ENCODE measurements at regions not wholly inside any gene's neighbourhood (a gene's known extent, or its start where the extent isn't known, plus 50 kb on each side); places are given as distances from the start of the nearest gene placed in this dataset.

DNA sequence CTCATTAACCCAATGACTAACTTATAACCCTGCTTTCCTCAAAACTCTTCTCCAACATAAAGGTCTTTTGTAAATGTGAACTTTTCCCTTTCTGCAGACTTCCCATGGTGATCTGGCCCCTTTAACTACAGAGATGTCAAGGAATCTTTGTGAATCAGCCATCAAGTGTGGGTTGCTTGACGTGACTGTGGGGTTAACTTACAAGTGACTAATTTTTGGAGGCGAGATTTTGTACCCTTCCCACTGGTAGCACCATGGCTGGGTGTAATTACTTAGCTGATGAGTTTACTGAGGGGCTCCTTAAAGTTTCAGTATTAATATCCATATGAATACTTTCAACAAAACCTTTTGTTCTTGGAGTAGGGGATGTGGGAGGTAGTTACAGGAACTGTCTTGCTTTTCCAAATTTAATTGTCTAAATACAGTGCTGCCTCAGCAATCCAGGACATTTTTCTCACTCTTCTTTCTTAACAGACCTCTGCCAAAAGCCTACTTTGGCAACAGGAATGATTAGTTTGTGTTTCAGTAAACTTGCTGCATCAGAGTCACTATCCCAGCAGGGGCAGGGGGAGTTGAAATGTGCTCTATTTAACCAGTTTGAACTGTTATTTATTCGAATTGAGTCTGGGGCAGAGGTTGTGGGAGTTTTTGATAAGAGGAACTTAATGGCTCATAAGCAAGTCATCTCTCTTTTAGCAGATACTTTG, 217.3 kb upstream of the FGGY start:
- no peak overlapping the region for H3K4me3 ChIP-seq (ENCODE audit: low read depth, poor library complexity, severe bottlenecking)
- DNase-seq (ENCODE audit: low spot score in 2 of 2): no peak
- TF ChIP-seq POLR2A (IDR thresholded peaks at IDR 0.05): no peak
- TF ChIP-seq, protein P1, sequence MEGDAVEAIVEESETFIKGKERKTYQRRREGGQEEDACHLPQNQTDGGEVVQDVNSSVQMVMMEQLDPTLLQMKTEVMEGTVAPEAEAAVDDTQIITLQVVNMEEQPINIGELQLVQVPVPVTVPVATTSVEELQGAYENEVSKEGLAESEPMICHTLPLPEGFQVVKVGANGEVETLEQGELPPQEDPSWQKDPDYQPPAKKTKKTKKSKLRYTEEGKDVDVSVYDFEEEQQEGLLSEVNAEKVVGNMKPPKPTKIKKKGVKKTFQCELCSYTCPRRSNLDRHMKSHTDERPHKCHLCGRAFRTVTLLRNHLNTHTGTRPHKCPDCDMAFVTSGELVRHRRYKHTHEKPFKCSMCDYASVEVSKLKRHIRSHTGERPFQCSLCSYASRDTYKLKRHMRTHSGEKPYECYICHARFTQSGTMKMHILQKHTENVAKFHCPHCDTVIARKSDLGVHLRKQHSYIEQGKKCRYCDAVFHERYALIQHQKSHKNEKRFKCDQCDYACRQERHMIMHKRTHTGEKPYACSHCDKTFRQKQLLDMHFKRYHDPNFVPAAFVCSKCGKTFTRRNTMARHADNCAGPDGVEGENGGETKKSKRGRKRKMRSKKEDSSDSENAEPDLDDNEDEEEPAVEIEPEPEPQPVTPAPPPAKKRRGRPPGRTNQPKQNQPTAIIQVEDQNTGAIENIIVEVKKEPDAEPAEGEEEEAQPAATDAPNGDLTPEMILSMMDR (IDR thresholded peaks at IDR 0.05): no peak
- intact Hi-C loops (cut with DNase I; ENCODE audit: low total_unique reads): no loop called here
- 30 to 39% methylated on average over 3 of the region's 3 CpGs for WGBS, 2 donors

DNA sequence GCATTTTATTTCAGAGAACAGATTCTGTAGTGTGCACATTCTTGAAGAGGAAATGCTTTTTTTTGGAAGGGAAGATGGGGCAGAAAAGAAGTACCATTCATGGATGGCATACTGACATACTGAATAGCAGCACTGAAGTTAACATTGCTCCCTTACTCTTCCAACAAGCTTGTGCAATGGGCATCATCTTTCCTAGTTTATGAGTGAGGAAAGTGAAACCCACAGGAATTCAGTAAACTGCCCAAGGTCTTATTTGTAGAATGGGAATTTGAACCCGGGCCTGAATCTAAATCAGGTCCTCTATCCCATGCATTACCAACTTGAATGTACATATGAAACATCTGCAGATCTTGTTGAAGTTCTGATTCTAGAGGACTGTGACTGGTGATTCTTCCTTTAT, 215.7 kb upstream of the FGGY start:
- H3K4me3 ChIP-seq (ENCODE audit: low read depth, poor library complexity, severe bottlenecking): no peak overlapping the region
- TF ChIP-seq, protein P1 (IDR thresholded peaks at IDR 0.05): no peak
- no peak for TF ChIP-seq POLR2A (IDR thresholded peaks at IDR 0.05)
- no peak for DNase-seq (ENCODE audit: low spot score in 2 of 2)
- intact Hi-C loops (cut with DNase I; ENCODE audit: low total_unique reads): no loop called here
- 100% methylated on average over 1 of the region's 1 CpG for WGBS, 2 donors

DNA sequence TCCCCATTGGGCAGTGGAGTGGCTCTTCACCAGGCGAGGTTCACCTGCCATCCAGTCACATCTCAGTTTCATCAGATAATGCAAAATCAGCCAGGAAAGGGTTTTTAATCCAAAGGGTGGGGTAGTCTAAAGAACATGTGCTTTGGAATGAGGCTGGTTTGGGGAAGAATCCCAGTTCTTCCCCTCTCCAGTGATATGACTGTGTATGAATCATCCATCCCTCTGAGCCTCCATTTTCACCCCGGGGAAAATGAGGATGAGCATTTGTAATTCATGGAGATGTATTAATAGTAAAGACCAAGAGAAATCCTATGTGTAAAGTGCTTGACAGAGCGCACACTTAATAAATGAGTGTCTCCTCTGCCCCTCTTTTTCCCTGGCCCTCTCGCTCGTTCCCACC, 215.1 kb upstream of the FGGY start:
- intact Hi-C loops (cut with DNase I; ENCODE audit: low total_unique reads): no loop called here
- WGBS, 2 donors: 80 to 86% methylated on average over 5 of the region's 5 CpGs
- no peak overlapping the region for H3K4me3 ChIP-seq (ENCODE audit: low read depth, poor library complexity, severe bottlenecking)
- TF ChIP-seq POLR2A (IDR thresholded peaks at IDR 0.05): no peak
- TF ChIP-seq, protein P1 (IDR thresholded peaks at IDR 0.05): no peak
- DNase-seq (ENCODE audit: low spot score in 2 of 2): no peak

DNA sequence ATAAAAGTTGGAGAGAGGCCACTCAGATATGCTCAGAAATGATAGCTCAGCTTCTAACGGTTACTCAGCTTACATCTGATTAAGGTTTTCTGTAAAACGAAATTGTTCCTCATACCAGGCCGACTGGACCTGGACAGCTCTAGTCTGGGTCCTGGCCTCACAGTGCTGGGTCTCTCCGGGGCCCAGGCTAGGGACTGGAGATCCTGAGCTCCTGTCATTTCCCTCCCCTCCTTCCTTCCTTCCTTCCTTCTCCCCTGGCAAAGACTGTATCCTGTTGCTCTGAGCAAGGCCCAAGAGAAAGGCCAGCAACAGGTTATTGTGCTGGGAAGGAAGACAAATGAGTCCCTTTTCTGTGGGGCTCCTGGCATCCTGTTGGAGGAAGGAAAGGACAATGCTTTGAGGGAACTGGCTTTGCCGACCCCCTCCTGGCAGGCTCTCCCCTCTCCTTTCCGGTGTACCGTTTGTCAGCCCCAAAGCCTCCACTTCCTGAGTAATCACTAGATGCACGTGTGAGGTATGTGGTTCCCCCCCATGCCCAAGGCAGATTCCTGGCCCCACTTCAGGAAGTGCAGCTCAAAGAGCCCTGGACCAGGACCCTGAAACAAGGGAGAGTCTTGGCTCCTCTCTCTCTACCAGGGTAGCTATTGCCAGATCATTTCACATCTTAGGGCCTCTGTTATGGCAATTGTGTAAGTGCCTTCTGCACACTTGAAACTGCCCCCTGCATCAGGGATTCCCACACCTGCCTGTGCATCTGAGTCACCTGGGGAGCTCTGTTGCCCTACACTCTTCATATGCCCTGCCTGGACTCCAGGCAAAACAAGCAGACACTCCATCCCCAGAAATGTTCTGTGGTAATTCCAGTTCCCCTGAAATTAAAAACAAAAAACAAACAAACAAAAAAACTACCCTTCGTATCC, 212.7 kb upstream of the FGGY start:
- intact Hi-C loops (cut with DNase I; ENCODE audit: low total_unique reads): no loop called here
- no peak for DNase-seq (ENCODE audit: low spot score in 2 of 2)
- 61 to 64% methylated on average over 9 of the region's 9 CpGs for WGBS, 2 donors
- H3K4me3 ChIP-seq (ENCODE audit: low read depth, poor library complexity, severe bottlenecking): no peak overlapping the region
- TF ChIP-seq, protein P1 (IDR thresholded peaks at IDR 0.05): no peak
- no peak for TF ChIP-seq POLR2A (IDR thresholded peaks at IDR 0.05)

DNA sequence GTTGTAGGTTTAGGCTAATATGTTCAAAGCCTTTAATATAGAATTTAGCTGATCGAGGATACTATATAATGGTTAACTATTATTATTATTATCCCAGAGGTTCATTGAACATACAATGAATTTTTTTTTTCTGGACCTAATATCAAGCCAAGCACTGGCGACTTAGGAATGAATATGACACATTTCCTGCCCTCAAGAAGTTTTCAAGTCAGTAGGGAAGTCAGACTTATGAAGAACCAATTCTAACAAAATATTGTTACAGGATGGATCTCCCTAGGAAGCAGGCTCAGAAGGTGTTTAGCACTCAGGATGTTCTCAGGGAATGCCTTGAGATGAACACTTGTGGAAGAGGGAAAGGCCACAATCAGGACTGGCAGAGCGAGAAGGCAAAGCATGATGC, 211.8 kb upstream of the FGGY start:
- DNase-seq (ENCODE audit: low spot score in 2 of 2): no peak
- TF ChIP-seq, protein P1 (IDR thresholded peaks at IDR 0.05): no peak
- no peak for TF ChIP-seq POLR2A (IDR thresholded peaks at IDR 0.05)
- H3K4me3 ChIP-seq (ENCODE audit: low read depth, poor library complexity, severe bottlenecking): no peak overlapping the region
- intact Hi-C loops (cut with DNase I; ENCODE audit: low total_unique reads): no loop called here
- 90 to 91% methylated on average over 3 of the region's 3 CpGs for WGBS, 2 donors

Measured in lower leg skin (tissue), 4 donors.